Activated CD4-positive, alpha-beta T cell treated with anti-CD3 and anti-CD28 coated beads, Interleukin-10, Interleukin-2, amounts not matched to agents 100 ng/mL and 50 ng/mL, durations not matched to agents 16 hours and 8 hours (primary cell): ENCODE measurements at regions not wholly inside any gene's neighbourhood (a gene's known extent, or its start where the extent isn't known, plus 50 kb on each side); places are given as distances from the start of the nearest gene placed in this dataset.
"Not testable (repeated sequence)": the region's sequence is repeated elsewhere in the genome, so short reads cannot be mapped to it uniquely, and the experiment has no call there.

Experiments used
- DNase-seq: peaks from one replicate; pipeline ENCODE4 v3.0.0-alpha.2; 2020

DNA sequence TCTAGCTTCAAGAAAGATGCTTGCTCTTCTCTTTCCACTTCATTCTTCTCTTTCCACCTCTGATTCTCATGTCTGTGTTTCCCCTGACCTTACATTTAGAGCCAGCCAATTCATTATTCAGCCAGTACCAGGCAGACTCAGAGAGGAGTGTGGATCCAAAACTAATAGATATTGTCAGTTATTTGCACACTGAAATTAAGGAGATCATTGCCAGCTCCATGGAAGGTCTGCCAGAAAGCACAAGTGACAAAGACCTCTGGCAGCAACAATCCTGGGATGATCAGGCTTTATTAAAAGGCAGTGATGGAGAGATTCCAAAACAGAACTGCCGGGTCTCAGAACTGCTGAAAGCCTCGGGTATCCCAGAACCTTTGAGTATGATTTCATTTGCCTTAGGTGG, 749.4 kb downstream of the XPNPEP1 start:
- DNase-seq = no peak

DNA sequence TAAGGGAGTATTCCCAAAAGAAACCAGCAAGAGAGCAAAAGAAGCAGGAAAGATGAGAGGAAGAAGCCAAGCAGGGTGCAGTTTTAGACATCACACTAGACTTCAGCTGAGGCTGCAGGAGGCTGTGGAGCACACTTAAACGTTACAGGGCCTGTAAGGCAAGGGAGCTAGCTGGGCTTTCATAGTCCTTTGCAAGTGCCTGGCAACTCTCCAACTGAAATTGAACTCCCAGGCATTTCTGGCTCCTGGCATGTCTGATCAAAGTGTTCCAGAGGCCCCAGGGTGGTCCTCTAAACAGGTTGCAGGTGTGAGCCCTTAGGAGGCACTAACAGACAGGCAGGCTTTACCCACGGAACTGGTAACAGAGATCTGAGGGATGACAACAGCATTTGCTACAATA, 750.2 kb downstream of the XPNPEP1 start:
- DNase-seq = no peak

- DNase-seq = no peak
Measured at GRCh38 chr10:109166935-109167334, 756.4 kb downstream of the XPNPEP1 start.

GRCh38 chr10:109159351-109159750, 764.0 kb downstream of the XPNPEP1 start:
- no peak for DNase-seq

DNA sequence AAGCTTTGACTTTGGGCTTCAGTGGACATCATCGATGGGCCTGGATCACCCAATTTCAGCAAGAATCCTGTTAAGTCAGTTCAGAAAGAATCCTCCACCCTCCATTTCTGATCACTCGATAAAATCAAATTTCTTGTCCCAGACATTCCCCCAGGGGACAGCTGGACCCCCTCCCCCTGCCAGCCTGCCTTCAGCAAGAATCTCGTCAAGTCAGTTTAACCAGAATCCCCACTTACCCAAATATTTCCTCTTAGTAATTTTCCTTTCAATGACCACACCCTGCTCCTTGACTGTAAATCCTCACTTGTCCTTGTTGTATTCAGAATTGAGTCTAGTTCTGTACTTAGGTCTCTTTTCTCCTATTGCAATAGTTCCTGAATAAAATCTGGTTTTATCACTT, 766.9 kb downstream of the XPNPEP1 start:
- DNase-seq = no peak

DNA sequence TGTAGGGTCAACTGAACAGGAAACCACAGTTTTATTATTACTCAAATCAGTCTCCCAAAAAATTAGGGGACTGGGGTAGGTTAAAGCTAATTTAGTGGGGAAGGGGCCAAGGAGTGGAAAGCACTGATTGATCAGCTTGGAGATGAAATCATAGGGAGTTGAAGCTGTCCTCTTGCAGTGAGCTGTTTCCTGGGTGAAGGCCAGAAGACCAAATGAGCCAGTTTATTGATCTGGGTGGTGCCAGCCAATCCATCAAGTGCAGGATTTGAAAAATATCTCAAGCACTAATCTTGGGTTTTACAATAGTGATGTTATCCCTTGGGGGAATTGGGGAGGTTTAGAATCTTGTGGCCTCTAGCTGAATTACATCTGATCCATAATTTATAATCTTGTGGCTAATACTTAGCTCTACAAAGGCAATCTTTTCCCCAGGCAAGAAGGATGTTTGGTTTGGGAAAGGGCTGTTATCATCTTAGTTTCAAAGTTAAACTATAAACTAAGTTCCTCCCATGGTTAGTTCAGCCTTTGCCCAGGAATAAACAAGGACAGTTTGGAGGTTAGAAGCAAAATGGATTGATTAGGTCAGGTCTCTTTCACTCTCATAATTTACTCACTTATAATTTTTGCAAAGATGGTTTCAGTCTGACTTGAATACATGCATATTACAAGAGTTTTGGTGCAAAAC, 773.5 kb downstream of the XPNPEP1 start:
- DNase-seq = no peak

DNA sequence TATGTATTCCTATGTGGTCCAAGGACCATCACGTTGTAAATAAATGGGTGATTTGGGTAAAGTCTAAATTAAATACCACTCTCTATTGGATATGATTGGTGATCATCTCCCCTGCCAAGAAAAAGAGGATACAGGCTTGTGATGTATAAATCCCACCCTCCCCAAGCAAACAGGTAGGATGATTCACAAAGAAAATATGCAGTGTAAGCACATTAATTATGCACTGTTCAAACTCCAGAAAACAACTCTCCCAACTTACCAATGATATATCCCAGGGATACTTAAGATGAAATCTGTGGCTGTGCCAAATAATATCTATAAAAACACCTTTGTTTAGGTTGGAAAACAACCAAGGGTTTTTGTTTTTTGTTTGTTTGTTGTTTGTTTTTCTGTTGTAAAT, 795.9 kb downstream of the XPNPEP1 start:
- DNase-seq = no peak

- DNase-seq = no peak
Measured at GRCh38 chr10:109126541-109126940, 796.8 kb downstream of the XPNPEP1 start.

- DNase-seq = no peak
Measured at GRCh38 chr10:109126016-109126415, 797.3 kb downstream of the XPNPEP1 start.

- DNase-seq = no peak
Measured at GRCh38 chr10:109115179-109115578, 808.1 kb downstream of the XPNPEP1 start.

DNA sequence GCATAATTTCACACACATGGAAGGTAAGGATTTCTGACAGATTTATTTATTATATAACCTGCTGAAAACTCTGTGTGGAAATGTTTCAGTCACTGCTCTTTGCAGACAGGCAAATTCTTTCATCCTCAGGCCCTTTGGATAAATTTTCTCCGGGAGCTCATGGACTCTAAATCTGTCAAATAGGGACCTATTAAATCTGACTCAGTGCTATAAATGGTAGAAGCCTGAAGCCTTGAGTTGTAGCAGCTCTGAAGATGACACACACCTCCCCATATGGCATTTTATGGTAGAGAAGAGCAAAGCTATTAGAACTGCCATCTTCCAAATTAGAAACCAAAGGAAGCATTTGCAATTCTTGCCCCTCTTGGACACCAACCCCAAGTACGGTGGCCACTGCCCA, 808.7 kb downstream of the XPNPEP1 start:
- no peak for DNase-seq

DNA sequence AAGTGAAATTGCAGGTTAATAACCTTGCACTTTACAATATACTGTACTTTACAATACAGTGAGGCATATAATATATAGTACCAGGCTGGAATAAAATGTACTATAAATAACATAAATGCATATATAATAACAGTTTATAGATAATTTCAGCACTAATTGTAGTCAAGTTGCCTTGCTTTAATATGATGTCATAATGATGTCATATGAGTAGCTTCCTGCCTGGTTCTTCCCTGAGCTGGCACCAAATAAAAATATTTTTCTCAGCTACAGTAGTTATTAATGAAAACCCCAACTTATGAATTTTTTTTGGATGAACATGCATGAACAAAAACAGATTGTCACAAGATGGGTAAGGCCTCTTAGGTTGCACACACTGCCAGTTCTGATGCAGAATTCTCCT, 816.7 kb downstream of the XPNPEP1 start:
- no peak for DNase-seq

DNA sequence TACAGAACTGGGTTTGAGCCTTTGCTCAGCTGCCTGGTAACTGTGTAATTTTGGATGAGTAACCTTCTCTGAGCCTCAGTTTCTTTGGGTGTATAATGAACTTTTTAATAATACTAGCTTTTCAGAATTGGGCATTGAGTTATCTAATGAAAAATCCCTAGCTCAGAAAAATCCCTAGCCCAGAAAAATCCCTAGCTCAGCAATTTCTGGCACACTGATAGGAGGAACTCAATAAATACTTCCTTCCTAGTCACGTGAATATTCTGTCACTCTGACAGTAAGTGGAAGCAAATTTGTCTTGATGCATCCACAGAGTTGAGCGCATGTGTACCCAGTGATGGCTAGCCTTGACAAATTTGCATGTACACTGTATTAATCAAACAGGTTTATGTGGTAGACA, 817.6 kb downstream of the XPNPEP1 start:
- no peak for DNase-seq

DNA sequence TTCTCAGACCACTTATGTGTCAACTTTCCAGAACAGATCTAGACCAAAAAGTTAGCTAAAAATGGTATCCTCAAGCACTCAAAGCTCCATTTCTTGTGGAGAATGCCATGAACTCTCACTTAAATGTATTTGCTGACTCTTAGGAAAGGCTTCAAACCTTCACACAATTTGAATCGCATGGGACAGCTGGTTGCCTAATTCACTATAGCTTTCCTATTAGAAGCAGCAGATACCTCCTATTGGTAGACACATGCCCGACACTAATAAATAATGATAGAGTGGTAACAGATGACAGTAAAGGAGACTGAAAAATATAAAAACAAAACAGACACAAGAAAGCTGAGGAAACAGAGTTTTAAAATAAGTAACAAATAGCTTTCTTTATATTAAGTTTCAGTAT, 818.5 kb downstream of the XPNPEP1 start:
- no peak for DNase-seq

GRCh38 chr10:109103278-109103677, 820.0 kb downstream of the XPNPEP1 start:
- no peak for DNase-seq

- DNase-seq = no peak
Measured at GRCh38 chr10:109089779-109090178, 833.5 kb downstream of the XPNPEP1 start.

- DNase-seq = no peak
Measured at GRCh38 chr10:109071539-109071938, 851.8 kb downstream of the XPNPEP1 start.

DNA sequence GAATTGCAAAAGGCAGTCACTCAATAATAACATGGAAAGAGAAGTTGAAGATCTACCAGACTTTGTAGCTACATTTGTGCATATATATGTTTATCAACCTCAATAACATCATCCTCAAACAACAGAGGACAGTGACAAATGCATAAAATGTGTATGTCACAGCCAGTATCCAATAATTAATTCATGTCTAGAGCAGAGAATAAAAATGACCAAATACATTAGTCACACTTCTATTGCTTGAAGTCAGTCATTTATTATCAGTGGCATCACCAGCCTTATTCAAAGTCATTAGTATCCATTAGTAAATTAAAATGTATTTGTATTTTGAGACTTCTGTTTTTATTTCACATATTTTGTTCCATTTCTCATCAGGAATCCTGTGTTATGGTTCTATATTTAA, 852.8 kb downstream of the XPNPEP1 start:
- DNase-seq = no peak

DNA sequence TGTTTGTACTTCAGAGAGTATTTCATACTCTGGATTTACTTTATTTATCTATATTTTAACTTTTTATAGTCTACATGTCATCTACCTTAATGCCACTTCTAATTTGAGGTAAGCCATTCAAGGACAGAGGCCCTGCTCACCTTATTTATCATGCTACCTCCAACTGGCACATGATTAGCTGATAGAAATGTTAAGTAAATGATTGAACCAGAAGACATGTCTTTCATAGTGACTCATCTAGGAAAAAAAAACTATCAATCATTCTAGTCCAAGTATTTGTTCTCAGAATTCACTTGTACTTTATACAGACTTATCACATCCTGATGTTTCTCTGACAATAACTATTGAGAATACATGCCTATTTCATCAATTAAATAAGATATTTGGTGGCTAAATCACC, 856.3 kb downstream of the XPNPEP1 start:
- DNase-seq = no peak

GRCh38 chr10:109065821-109066220, 857.5 kb downstream of the XPNPEP1 start:
- no peak for DNase-seq

DNA sequence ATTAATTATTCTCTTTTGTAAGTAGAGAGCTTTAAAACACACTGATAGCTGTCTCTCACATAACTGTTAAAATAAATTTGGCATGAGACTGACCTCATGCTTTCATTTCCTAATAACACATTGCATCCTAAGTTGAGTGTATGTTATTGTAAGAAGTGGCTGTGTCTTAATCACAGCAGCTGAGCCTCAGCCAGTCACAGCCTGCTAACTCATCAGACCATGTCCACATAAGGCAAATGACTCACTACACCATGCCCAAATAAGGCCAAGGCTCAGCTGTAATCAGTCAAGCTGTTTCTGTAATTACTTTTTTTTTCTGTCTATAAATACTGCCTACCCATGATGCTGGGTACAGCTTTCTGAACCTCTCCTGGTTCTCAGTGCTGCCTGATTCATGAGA, 860.9 kb downstream of the XPNPEP1 start:
- DNase-seq = no peak

- DNase-seq = no peak
Measured at GRCh38 chr10:109055243-109055642, 868.1 kb downstream of the XPNPEP1 start.

DNA sequence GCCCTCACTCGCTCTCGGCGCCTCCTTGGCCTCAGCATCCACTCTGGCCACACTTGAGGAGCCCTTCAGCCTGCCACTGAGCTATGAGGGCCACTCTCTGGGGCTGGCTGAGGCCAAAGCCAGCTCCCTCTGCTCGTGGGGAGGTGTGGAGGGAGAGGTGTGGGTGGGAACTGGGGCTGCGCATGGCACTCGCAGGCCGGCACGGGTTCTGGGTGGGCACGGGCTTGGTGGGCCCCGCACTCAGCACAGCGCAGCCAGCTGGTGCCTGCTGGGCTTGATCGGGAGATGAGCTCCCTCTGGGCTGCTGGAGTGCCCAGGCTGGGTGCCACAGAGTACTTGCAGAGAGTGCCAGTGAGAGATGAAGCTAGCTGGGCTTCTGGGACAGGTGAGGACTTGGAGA, 875.5 kb downstream of the XPNPEP1 start:
- DNase-seq = no peak

DNA sequence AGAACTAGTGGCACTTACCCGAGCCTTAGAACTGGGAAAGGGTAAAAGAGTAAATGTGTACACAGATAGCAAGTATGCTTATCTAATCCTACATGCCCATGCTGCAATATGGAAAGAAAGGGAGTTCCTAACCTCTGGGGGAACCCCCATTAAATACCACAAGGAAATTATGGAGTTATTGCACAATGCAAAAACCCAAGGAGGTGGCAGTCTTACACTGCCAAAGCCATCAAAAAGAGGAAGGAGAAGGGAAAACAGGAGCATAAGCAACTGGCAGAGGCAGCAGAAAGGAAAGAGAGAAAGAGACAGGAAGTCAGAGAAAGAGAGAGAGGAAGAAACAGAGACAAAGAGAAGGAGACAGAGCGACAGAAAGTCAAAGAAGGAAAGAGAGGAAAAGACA, 876.9 kb downstream of the XPNPEP1 start:
- DNase-seq = not testable (repeated sequence)

- no peak for DNase-seq
Measured at GRCh38 chr10:109040622-109041021, 882.7 kb downstream of the XPNPEP1 start.

- DNase-seq = no peak
Measured at GRCh38 chr10:109037978-109038377, 885.3 kb downstream of the XPNPEP1 start.
